ENCODE measurements at regions not wholly inside any gene's neighbourhood (a gene's known extent, or its start where the extent isn't known, plus 50 kb on each side); places are given as distances from the start of the nearest gene placed in this dataset.

DNA sequence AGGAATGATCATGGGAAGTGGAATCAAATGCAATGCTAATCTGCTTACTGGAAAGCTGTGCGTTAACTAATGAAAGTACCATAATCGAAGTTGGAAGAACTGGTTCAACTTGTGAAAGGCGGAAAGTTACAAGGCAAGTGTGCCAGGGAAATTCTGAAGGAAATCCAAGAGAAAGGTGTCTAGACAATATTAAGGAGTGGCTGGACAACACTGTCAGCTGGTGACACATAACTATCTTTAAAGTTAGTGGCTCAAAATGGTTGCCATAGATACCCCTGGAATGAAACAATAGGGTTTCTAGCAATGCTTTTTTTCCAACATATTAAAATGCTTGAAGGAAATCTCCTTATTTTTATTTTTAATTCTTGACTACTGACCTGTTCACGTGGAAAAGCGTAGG, 90.4 kb downstream of the BMP2 start (continued):
- TF ChIP-seq, protein P1, sequence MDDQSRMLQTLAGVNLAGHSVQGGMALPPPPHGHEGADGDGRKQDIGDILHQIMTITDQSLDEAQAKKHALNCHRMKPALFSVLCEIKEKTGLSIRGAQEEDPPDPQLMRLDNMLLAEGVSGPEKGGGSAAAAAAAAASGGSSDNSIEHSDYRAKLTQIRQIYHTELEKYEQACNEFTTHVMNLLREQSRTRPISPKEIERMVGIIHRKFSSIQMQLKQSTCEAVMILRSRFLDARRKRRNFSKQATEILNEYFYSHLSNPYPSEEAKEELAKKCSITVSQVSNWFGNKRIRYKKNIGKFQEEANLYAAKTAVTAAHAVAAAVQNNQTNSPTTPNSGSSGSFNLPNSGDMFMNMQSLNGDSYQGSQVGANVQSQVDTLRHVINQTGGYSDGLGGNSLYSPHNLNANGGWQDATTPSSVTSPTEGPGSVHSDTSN (IDR thresholded peaks at IDR 0.05) = no peak
- TF ChIP-seq HOXB13 (CRISPR knock-in tag; IDR thresholded peaks at IDR 0.05; ENCODE audit: low read depth) = no peak
- no peak for TF ChIP-seq JUN (IDR thresholded peaks at IDR 0.05)
- TF ChIP-seq POLR2AphosphoS2 (conservative IDR thresholded peaks at IDR 0.05; ENCODE audit: low read length) = no peak

DNA sequence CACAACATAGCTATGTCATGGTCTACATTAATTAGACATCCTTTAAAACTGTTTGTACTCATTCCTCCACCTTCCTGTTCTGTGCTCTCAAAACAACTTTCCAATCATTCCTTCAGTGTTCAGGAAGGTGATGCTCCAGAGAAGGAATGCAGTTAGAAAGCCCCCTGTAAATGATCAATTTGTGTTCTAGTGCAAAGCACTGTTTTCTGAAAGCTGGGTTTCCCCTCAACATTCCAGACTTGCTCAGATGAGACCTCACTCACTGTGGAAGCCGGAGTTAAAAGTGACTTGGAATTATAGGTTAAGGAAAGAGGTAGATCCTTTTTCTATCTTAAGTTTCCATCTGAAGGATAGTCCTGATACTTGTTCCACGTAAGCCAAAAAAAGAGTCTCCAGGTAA, 95.9 kb downstream of the BMP2 start:
- Histone ChIP-seq H3K9me3 (no peaks in the 10 kb centered on the region; the same call in 2 of the 3 replicates), H3K4me3 (no peak overlapping the region), H3K27ac (no peak overlapping the region), H3K4me1 (no peaks in the 10 kb centered on the region), H3K4me2 (no peak overlapping the region)
- CTCF ChIA-PET = no interaction called here
- DNase-seq (ENCODE audit: low read depth in 1 of 2, low spot score in 1 of 2) (no peak), ATAC-seq (no peak), FAIRE-seq (no peak)
- TF ChIP-seq ZSCAN20 (CRISPR knock-in tag; IDR thresholded peaks at IDR 0.05) (no peak), FOSB (CRISPR knock-in tag; IDR thresholded peaks at IDR 0.05) (no peak), ZFP36 (IDR thresholded peaks at IDR 0.05; ENCODE audit: borderline replicate concordance, partially characterized antibody) (no peak), HOXA7 (CRISPR knock-in tag; IDR thresholded peaks at IDR 0.05) (no peak), NPAS2 (CRISPR knock-in tag; IDR thresholded peaks at IDR 0.05; ENCODE audit: borderline replicate concordance) (no peak), BHLHE40 (IDR thresholded peaks at IDR 0.05; ENCODE audit: low read depth, low read length) (no peak), RFX5 (IDR thresholded peaks at IDR 0.05) (no peak)
- TF ChIP-seq, protein P2, sequence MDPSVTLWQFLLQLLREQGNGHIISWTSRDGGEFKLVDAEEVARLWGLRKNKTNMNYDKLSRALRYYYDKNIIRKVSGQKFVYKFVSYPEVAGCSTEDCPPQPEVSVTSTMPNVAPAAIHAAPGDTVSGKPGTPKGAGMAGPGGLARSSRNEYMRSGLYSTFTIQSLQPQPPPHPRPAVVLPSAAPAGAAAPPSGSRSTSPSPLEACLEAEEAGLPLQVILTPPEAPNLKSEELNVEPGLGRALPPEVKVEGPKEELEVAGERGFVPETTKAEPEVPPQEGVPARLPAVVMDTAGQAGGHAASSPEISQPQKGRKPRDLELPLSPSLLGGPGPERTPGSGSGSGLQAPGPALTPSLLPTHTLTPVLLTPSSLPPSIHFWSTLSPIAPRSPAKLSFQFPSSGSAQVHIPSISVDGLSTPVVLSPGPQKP (IDR thresholded peaks at IDR 0.05; ENCODE audit: low read depth, low read length) = no peak
- POLR2A ChIA-PET = no interaction called here
- WGBS (ENCODE audit: missing lambda C conversion rate) = 11% methylated on average over 2 of the region's 2 CpGs

DNA sequence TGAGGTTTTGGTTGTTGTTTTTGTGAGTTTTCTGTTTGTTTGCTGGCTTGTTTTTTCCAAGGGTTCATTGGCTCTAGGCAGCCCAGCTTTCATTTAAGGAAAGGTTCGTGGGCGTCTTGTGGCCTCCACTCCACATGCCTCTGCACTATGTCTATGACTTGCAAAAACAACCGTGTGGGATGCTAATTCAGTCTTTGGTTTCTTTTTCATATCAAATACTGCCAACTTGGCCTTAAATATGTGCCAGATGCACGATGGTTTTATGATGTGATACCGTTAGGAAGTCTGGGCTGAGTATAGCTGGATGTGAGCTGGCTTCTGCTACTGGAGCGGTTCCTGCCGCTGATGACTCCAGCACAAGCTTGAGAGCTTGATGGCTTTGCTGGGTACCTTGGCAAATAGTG, 96.3 kb downstream of the BMP2 start:
- H3K4me1 ChIP-seq = no peaks in the 10 kb centered on the region
- ATAC-seq (no peak), FAIRE-seq (no peak), DNase-seq (ENCODE audit: low read depth in 1 of 2, low spot score in 1 of 2) (no peak)
- TF ChIP-seq KDM5A (IDR thresholded peaks at IDR 0.05) (no peak), EHMT2 (IDR thresholded peaks at IDR 0.05; ENCODE audit: low read depth) (no peak), FOSB (CRISPR knock-in tag; IDR thresholded peaks at IDR 0.05) (no peak), CBX2 (IDR thresholded peaks at IDR 0.05; ENCODE audit: borderline replicate concordance, low read depth) (no peak), RCOR1 (IDR thresholded peaks at IDR 0.05; ENCODE audit: low read depth, low read length) (no peak), TP53 (CRISPR knock-in tag; IDR thresholded peaks at IDR 0.05) (no peak)
- ChIA-PET POLR2A (no interaction called here), CTCF (no interaction called here)
- H3K4me2 ChIP-seq = no peak overlapping the region
- no peak overlapping the region for H3K4me3 ChIP-seq
- H3K9me3 ChIP-seq = no peaks in the 10 kb centered on the region; the same call in 2 of the 3 replicates
- 21% methylated on average over 7 of the region's 7 CpGs for WGBS (ENCODE audit: missing lambda C conversion rate)
- H3K27ac ChIP-seq = no peak overlapping the region

DNA sequence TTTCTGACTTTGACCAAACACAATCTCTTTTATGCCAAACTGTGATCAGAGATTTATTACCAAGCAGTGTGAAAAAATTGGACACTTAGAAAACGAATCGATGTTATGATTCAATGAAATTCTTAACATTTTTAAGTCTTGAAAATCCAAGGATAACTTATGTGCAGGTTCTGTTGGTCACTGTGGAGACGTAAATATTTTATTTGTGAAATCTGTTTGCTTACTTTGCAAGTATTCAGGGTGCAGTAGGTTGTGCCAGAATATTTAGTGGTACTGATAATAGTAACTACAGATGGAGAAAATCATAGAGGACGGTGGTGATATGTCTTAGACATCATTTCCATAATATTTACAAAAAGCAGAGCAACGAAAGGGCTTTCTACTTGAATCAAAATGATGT, 97.3 kb downstream of the BMP2 start:
- Histone ChIP-seq H3K4me2 (no peak overlapping the region), H3K27ac (no peak overlapping the region), H3K4me1 (no peaks in the 10 kb centered on the region), H3K9me3 (no peaks in the 10 kb centered on the region; the same call in 2 of the 3 replicates), H3K4me3 (no peak overlapping the region)
- FAIRE-seq = no peak
- POLR2A ChIA-PET = no interaction called here
- ATAC-seq = no peak
- WGBS (ENCODE audit: missing lambda C conversion rate) = 4% methylated on average over 5 of the region's 5 CpGs
- no peak for DNase-seq (ENCODE audit: low read depth in 1 of 2, low spot score in 1 of 2)
- CTCF ChIA-PET = no interaction called here
- TF ChIP-seq MYC (IDR thresholded peaks at IDR 0.05; ENCODE audit: borderline replicate concordance, low read length) (no peak), POLR2A (IDR thresholded peaks at IDR 0.05; ENCODE audit: low read length) (no peak), KDM1A (IDR thresholded peaks at IDR 0.05; ENCODE audit: low read depth) (no peak), CBX2 (IDR thresholded peaks at IDR 0.05; ENCODE audit: borderline replicate concordance, low read depth) (no peak), HOXB13 (CRISPR knock-in tag; IDR thresholded peaks at IDR 0.05; ENCODE audit: low read depth) (no peak), RAD21 (conservative IDR thresholded peaks at IDR 0.05 in 1 of 2, IDR thresholded peaks at IDR 0.05 in 1 of 2) (no peak), ZSCAN20 (CRISPR knock-in tag; IDR thresholded peaks at IDR 0.05) (no peak), KDM5A (IDR thresholded peaks at IDR 0.05) (no peak), ZC3H11A (IDR thresholded peaks at IDR 0.05) (no peak), SMC3 (IDR thresholded peaks at IDR 0.05) (no peak), EP300 (IDR thresholded peaks at IDR 0.05) (no peak), POLR2AphosphoS2 (conservative IDR thresholded peaks at IDR 0.05; ENCODE audit: low read length) (no peak), CHD4 (IDR thresholded peaks at IDR 0.05; ENCODE audit: borderline replicate concordance) (no peak), MAFK (IDR thresholded peaks at IDR 0.05; ENCODE audit: partially characterized antibody) (no peak), TFCP2L1 (CRISPR knock-in tag; IDR thresholded peaks at IDR 0.05) (no peak)
- TF ChIP-seq, protein P3, sequence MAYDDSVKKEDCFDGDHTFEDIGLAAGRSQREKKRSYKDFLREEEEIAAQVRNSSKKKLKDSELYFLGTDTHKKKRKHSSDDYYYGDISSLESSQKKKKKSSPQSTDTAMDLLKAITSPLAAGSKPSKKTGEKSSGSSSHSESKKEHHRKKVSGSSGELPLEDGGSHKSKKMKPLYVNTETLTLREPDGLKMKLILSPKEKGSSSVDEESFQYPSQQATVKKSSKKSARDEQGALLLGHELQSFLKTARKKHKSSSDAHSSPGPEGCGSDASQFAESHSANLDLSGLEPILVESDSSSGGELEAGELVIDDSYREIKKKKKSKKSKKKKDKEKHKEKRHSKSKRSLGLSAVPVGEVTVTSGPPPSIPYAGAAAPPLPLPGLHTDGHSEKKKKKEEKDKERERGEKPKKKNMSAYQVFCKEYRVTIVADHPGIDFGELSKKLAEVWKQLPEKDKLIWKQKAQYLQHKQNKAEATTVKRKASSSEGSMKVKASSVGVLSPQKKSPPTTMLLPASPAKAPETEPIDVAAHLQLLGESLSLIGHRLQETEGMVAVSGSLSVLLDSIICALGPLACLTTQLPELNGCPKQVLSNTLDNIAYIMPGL (CRISPR knock-in tag; IDR thresholded peaks at IDR 0.05; ENCODE audit: borderline replicate concordance) = no peak
- TF ChIP-seq, protein P1 (IDR thresholded peaks at IDR 0.05) = no peak
- TF ChIP-seq, protein P4, sequence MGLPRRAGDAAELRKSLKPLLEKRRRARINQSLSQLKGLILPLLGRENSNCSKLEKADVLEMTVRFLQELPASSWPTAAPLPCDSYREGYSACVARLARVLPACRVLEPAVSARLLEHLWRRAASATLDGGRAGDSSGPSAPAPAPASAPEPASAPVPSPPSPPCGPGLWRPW (IDR thresholded peaks at IDR 0.05) = no peak

All from A549 (cell line).